Stimulated activated CD4-positive, alpha-beta T cell treated with anti-CD3 and anti-CD28 coated beads, Interleukin-15, amount 100 ng/mL, for 24 hours (primary cell): ENCODE measurements at regions not wholly inside any gene's neighbourhood (a gene's known extent, or its start where the extent isn't known, plus 50 kb on each side); places are given as distances from the start of the nearest gene placed in this dataset.
"Not testable (repeated sequence)": the region's sequence is repeated elsewhere in the genome, so short reads cannot be mapped to it uniquely, and the experiment has no call there.

ENCODE experiments used
- DNase-seq: peaks from one replicate; pipeline ENCODE4 v3.0.0-alpha.2; 2020

DNA sequence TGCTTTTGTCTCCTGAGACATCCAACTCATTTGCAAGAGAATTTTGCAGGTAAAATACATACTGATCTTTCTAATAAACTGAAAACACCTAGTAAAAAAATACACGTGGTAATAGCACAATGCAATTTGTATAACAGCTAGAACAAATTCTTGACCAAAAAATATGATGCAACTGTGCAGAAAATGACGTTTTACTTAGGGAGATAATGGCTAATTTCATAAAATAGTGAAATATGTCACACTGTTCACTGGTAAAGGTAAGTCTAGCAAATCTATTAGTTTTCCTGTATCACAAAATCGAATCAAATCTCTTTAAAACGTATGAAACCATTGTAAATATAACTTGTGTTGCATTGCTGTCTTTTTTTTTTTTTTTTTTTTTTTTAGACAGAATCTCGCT lies 130.0 kb downstream of the VPREB1 start:
- no peak for DNase-seq

DNA sequence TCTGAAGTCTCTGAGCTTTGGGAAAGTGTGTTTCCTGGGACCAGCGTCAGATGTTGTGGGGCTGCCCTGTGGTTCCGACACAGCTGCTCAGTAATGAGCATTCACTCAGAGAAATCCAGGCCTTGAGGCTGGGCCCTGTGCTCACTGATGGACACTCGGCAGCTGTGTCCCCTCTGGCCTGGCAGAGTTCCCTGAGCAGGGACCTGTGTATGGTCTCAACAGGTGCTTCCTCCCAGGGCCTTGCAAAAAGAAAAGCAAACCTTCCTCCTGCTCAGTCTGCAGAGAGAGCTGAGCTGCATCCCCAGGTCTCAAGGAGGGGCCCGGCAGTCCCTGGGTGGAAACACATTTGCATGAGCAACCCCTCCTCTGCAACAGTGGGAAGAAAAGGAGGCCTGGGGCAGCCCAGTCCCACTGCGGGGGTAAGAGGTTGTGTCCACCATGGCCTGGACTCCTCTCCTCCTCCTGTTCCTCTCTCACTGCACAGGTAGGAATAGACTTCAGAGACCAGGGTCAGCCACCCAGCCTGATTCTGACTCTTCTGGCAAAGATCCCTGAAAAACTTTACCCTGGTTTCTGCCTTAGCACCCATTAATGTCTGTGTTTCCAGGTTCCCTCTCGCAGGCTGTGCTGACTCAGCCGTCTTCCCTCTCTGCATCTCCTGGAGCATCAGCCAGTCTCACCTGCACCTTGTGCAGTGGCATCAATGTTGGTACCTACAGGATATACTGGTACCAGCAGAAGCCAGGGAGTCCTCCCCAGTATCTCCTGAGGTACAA lies 131.2 kb downstream of the VPREB1 start:
- DNase-seq = no peak

DNA sequence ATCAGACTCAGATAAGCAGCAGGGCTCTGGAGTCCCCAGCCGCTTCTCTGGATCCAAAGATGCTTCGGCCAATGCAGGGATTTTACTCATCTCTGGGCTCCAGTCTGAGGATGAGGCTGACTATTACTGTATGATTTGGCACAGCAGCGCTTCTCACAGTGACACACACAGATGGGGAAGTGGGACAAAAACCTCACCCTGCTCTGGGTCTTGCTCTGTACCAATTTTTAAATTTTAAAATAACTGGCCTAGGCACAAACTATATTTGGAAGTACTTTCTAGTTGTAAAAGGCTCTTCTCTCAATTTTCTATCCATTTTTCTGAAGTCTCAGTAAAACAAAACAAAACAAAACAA lies 131.7 kb downstream of the VPREB1 start:
- no peak for DNase-seq

DNA sequence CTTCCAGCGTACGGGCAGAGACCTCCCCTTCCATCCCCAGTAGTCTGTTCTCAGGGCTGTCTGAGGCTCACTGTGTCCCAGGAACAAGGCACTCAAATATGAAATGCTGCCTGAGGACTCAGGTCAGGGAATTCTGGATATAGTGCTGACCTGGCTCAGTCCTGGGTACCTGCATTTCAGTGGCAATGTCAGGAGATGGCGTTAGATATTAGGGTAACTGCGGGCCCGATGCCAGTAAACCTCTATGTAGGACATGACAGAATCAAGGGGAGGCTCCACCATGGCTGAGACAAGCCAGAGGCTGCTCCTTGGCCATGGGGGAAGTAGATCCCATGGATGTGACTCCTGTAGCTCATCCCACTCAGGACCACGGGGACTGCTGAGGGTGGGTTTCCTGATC lies 131.7 kb downstream of the ZNF280B start:
- DNase-seq = not testable (repeated sequence)

- no peak for DNase-seq
Observed at GRCh38 chr22:22377335-22377734, 131.2 kb downstream of the ZNF280B start.

DNA sequence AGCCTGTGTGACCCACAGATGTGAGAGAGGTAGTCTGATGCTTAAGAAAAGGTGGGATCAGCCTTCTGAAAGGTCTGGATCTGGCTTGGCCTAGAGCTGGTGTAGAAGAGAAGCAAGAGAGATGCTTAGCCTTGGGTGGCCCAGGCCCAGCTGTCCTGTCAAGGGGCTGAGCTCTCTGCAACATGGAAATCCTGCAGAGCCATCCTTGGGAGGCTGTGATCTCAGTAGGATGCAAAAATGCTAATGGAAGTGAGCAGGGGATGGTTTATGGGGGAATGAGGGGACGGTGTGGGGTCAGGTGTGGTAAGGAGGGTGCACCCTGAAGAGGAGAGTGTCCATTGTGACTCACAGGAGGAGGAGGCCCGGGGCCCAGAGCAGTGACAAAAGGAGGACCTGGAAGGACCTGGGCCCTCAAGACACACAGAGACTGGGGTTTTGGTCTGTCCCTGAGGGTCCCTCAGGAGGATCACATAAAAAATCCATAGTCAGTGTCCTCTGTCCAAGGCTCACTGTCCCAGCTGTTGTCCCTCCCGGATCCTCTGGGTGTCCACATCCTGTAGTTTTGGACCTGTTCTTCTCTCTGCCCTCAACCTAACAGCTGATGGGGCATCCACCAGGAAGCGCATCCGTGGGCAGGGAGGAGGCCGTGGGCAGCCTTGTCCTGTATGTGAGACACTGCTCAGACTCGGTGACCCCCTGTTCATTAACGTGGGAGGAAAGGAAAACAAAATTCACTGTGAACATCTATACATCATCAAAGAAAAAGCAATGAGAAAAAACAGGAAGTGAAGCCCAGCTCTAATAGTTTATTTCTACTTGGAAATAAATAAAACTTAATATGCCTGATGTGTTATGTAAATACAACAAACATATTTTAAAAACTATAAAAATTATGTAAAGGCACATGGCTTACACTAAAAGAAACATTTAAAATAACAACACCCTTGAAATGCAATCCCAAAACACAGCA lies 129.8 kb downstream of the ZNF280B start:
- DNase-seq = no peak

- DNase-seq = peak; percentile 11
Observed at GRCh38 chr22:22380098-22381030, 128.2 kb downstream of the ZNF280B start.

GRCh38 chr22:22381292-22381691 lies 127.2 kb downstream of the ZNF280B start:
- not testable (repeated sequence) for DNase-seq

GRCh38 chr22:22384267-22384666 lies 124.3 kb downstream of the ZNF280B start:
- no peak for DNase-seq

DNA sequence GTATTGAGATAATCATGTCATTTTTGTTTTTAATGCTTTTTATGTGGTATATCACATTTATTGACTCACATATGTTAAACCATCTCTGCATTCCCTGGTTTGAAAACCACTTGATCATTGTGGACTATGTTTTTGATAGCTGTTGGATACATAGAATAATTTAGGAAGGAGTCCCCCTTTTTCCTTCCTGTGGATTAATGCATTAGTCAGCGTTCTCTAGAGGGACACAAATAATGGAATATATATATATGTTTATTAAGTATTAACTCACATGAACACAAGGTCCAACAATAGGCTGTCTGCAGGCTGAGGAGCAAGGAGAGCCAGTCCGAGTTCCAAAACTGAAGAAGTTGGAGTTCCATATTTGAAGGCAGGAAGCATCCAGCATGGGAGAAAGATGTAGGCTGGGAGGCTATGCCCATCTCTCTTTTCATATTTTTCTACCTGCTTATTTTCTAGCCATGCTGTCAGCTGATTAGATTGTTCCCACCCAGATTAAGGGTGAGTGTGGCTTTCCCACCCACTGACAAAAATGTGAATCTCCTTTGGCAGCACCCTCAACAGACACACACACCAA lies 123.8 kb downstream of the ZNF280B start:
- no peak for DNase-seq

- DNase-seq = no peak
Observed at GRCh38 chr22:22386602-22387385, 121.7 kb downstream of the ZNF280B start.

DNA sequence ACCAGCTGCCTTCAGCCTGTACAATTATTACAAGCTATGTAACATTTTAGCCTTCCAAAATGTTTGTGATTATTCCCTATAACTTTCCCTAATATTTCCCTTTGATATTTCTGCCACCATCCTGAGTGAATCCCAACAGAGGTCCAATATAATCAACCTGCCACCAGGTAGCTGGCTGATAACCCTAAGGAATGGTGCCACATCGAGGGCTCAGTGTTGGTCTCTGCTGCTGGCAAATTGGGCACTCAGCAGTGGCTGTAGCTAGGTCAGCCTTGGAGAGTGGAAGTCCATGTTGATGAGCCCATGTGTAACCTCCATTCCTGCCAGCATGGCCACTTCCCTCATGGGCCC lies 121.2 kb downstream of the ZNF280B start:
- no peak for DNase-seq

DNA sequence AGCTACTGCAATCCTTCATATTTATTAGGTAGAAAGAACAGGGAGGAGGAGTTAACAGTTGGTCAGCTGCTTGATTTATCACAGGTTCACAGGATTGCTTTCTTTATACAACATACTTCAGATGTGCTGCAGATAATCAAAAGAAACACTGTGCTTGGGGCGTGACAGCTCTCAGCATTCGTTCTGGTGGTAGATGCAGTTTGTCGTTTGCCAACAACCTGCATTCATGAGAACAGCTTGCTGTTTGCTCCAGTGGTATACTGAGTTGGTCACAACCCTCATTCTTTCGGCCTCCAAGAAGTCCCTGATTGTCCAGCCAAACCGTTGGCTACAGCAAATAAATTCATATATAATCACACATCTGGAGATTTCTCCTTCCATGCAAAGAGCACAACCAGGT lies 120.5 kb downstream of the ZNF280B start:
- DNase-seq = no peak

DNA sequence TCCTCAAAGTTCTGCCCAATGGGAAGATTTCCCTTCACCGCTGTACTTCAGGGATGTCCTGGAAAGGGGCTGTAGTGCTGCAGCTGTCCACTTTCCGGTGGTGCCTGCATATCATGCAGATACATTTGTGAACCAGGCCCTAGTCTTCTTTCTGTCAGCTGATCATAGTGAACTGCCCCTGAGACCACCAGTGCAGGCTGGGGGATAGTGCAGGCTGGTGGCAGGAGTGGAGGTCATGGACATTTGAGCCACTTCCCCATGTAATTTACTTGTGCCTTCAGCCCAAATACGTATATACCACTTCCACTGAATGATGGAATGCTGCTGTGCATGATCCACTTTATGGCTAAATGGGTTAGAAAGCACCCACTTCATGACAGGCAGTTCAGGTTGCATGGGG lies 120.0 kb downstream of the ZNF280B start:
- DNase-seq = no peak

GRCh38 chr22:22389467-22389866 lies 119.1 kb downstream of the ZNF280B start:
- DNase-seq = no peak

DNA sequence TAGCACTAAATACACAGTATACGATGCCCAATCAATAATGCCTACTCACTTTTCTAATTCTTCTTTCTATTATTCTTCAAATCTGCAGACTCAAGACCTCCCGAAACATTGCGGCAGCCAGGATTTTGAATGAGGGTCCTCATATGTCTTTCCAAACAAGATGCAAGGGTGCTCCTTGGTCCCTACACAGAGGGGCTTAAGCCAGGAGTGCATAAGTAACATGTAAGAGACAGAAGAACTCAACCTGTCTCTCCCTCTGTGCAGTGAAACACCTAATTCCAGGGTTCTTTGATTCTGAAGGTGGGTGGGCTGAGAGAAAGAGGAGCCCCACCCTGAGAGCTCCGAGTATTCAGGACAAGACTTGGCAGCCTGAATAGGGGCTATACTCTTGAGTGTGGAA lies 117.6 kb downstream of the ZNF280B start:
- DNase-seq = no peak

- no peak for DNase-seq
Observed at GRCh38 chr22:22391543-22391942, 117.0 kb downstream of the ZNF280B start.

DNA sequence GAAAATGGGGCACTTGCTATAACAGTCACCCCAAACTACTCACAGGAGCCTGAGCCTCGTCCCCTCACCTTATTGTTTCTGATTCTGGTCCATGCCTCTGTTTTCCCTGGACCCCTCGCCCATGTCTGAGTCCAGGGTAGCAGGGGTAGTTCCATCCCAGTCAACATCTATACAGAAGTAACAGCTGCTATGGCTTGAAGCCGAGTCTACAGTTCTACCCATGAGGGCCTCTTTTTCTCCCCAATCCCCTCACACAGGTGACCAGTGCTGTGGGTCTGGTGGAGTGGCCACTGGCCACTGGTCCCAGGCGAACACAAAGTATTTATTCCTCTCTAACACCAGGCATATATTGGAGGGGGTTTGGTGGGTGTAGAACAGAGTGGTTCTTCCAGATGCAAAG lies 116.4 kb downstream of the ZNF280B start:
- DNase-seq = no peak

- DNase-seq = no peak
Observed at GRCh38 chr22:22394591-22394990, 114.0 kb downstream of the ZNF280B start.

GRCh38 chr22:22395245-22395644 lies 113.3 kb downstream of the ZNF280B start:
- DNase-seq = no peak

DNA sequence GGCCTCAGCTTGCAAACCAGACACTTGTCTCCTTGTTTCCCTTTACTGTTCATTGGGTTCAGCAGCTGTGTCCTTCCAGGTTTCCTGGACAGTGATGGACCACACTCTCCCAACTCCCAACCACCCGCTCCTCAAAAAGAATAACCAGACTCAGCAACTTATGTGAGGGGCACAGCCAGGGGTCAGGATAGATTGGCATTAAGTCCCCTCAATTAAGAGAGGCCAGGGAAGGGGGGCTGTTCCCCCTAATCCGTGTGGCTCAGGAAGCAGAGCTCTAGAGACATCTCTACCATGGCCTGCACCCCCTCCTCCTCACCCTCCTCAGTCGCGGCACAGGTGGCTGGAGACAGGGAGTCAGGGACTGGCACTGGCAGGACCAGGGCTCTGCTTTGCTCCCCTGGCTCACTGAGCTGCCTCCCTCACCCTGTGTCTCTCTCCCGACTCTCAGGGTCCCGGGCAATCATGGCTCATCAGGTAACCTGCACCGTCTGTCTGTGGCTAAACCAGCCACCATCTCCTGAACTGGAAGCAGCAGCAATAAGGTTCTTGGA lies 111.7 kb downstream of the ZNF280B start:
- DNase-seq = no peak
